AG10803 (cell line): ENCODE measurements at regions not wholly inside any gene's neighbourhood (a gene's known extent, or its start where the extent isn't known, plus 50 kb on each side); places are given as distances from the start of the nearest gene placed in this dataset.

Experiments
- DNase-seq: peaks from one replicate; pipeline ENCODE4 v3.0.0; 2010; ENCODE audit warnings: low read depth
- H3K4me3 ChIP-seq: 2 replicates; pipeline ENCODE4 v1.5.1; 2011; ENCODE audit warnings: mild to moderate bottlenecking, low read length, control low read depth
- CTCF ChIP-seq: conservative IDR thresholded peaks from 2 replicates; pipeline ENCODE4 v1.5.1; 2011; ENCODE audit warnings: mild to moderate bottlenecking, low read length, control low read depth, inconsistent platforms

GRCh38 chr10:36577126-36577525, 548.3 kb upstream of the ANKRD30A start:
- no peak for DNase-seq
- TF ChIP-seq CTCF: no peak
- H3K4me3 ChIP-seq: no peak overlapping the region

- peak; percentile 85 for DNase-seq
- no peak for TF ChIP-seq CTCF
- no peak overlapping the region for H3K4me3 ChIP-seq
These were observed 551.2 kb upstream of the ANKRD30A start for GRCh38 chr10:36574207-36574606.

GRCh38 chr10:36573246-36573645, 552.2 kb upstream of the ANKRD30A start:
- no peak for TF ChIP-seq CTCF
- H3K4me3 ChIP-seq: no peak overlapping the region
- no peak for DNase-seq

GRCh38 chr10:36564433-36564832, 561.0 kb upstream of the ANKRD30A start:
- DNase-seq: no peak
- no peak for TF ChIP-seq CTCF
- no peak overlapping the region for H3K4me3 ChIP-seq

- no peak overlapping the region for H3K4me3 ChIP-seq
- peak; percentile 74 for DNase-seq
- TF ChIP-seq CTCF: no peak
These were observed 565.7 kb upstream of the ANKRD30A start for GRCh38 chr10:36559412-36560400.

- H3K4me3 ChIP-seq: no peak overlapping the region
- DNase-seq: no peak
- TF ChIP-seq CTCF: no peak
These were observed 568.9 kb upstream of the ANKRD30A start for GRCh38 chr10:36556468-36556867.

GRCh38 chr10:36555036-36555435, 570.4 kb upstream of the ANKRD30A start:
- TF ChIP-seq CTCF: no peak
- no peak for DNase-seq
- no peak overlapping the region for H3K4me3 ChIP-seq
